Fibroblast of lung (primary cell): ENCODE measurements at regions not wholly inside any gene's neighbourhood (a gene's known extent, or its start where the extent isn't known, plus 50 kb on each side); places are given as distances from the start of the nearest gene placed in this dataset.

Experiments used
- CTCF ChIP-seq, 2 donors: IDR thresholded peaks in 1 of 2; conservative IDR thresholded peaks in 1 of 2; 1 replicate in 1 of 2; 2 replicates in 1 of 2; pipeline ENCODE4 v1.5.1; 2011 to 2012; ENCODE audit warnings: low read length in 2 of 2, control low read depth in 1 of 2, inconsistent platforms in 1 of 2, low read depth in 1 of 2, mild to moderate bottlenecking in 1 of 2
- EZH2 ChIP-seq: IDR thresholded peaks from 2 replicates; pipeline ENCODE4 v1.5.1; 2012; ENCODE audit warnings: low read length, control low read depth, mild to moderate bottlenecking; ENCODE audit errors: missing control alignments

GRCh38 chr19:29395734-29396414 is 129.9 kb upstream of the VSTM2B start:
- TF ChIP-seq CTCF (conservative IDR thresholded peaks at IDR 0.05 in 1 of 2, IDR thresholded peaks at IDR 0.05 in 1 of 2; ENCODE audit: low read depth in 1 of 2, low read length in 2 of 2) (no peak), EZH2 (no peak)
